Fibroblast of gingiva (primary cell): ENCODE measurements at regions not wholly inside any gene's neighbourhood (a gene's known extent, or its start where the extent isn't known, plus 50 kb on each side); places are given as distances from the start of the nearest gene placed in this dataset.
"Not testable (repeated sequence)": the region's sequence is repeated elsewhere in the genome, so short reads cannot be mapped to it uniquely, and the experiment has no call there.

ENCODE experiments used
- DNase-seq: peaks from one replicate; pipeline ENCODE4 v3.0.0-alpha.2; 2011; ENCODE audit warnings: low read depth

- no peak for DNase-seq
These were observed 407.3 kb upstream of the PPP2R3A start for GRCh38 chr3:135558150-135558783.

- no peak for DNase-seq
These were observed 406.6 kb upstream of the PPP2R3A start for GRCh38 chr3:135558906-135559305.

GRCh38 chr3:135559802-135560201 is 405.7 kb upstream of the PPP2R3A start:
- no peak for DNase-seq

- no peak for DNase-seq
These were observed 404.7 kb upstream of the PPP2R3A start for GRCh38 chr3:135560847-135561246.

- no peak for DNase-seq
These were observed 400.8 kb upstream of the PPP2R3A start for GRCh38 chr3:135564696-135565095.

GRCh38 chr3:135565546-135565945 is 400.0 kb upstream of the PPP2R3A start:
- no peak for DNase-seq

GRCh38 chr3:135567223-135567622 is 398.3 kb upstream of the PPP2R3A start:
- DNase-seq = no peak

GRCh38 chr3:135576751-135577150 is 388.8 kb upstream of the PPP2R3A start:
- DNase-seq = no peak

- DNase-seq = no peak
These were observed 383.7 kb upstream of the PPP2R3A start for GRCh38 chr3:135581806-135582205.

GRCh38 chr3:135582800-135583199 is 382.7 kb upstream of the PPP2R3A start:
- no peak for DNase-seq

- no peak for DNase-seq
These were observed 369.0 kb upstream of the PPP2R3A start for GRCh38 chr3:135596563-135596962.

- no peak for DNase-seq
These were observed 367.7 kb upstream of the PPP2R3A start for GRCh38 chr3:135597855-135598254.

GRCh38 chr3:135598597-135598996 is 366.9 kb upstream of the PPP2R3A start:
- DNase-seq = no peak

- not testable (repeated sequence) for DNase-seq
These were observed 361.0 kb upstream of the PPP2R3A start for GRCh38 chr3:135604512-135604911.

GRCh38 chr3:135618123-135618522 is 347.4 kb upstream of the PPP2R3A start:
- no peak for DNase-seq

GRCh38 chr3:135621184-135621920 is 344.2 kb upstream of the PPP2R3A start:
- no peak for DNase-seq

GRCh38 chr3:135622215-135622614 is 343.3 kb upstream of the PPP2R3A start:
- DNase-seq = no peak

- no peak for DNase-seq
These were observed 342.9 kb upstream of the PPP2R3A start for GRCh38 chr3:135622656-135623055.

- DNase-seq = no peak
These were observed 342.0 kb upstream of the PPP2R3A start for GRCh38 chr3:135623558-135623957.

GRCh38 chr3:135627057-135627456 is 338.5 kb upstream of the PPP2R3A start:
- no peak for DNase-seq

GRCh38 chr3:135629701-135630408 is 335.7 kb upstream of the PPP2R3A start:
- DNase-seq = no peak

GRCh38 chr3:135632556-135633065 is 332.9 kb upstream of the PPP2R3A start:
- no peak for DNase-seq

GRCh38 chr3:135633078-135633477 is 332.4 kb upstream of the PPP2R3A start:
- no peak for DNase-seq
